Activated CD8-positive, alpha-beta T cell treated with anti-CD3 and anti-CD28 coated beads for 36 hours (primary cell): ENCODE measurements at regions not wholly inside any gene's neighbourhood (a gene's known extent, or its start where the extent isn't known, plus 50 kb on each side); places are given as distances from the start of the nearest gene placed in this dataset.

Source experiments
- ATAC-seq: fragments of 200-7000 bp; cut with Tn5 transposase; one replicate; pipeline ENCODE4 v1.10.0; 2021; ENCODE audit warnings: mild to moderate bottlenecking, moderate library complexity
- CTCF ChIA-PET: fragments of 350-600 bp; sonication (Branson Sonifier 250); formaldehyde crosslinking; loops from one replicate; lab custom pipeline; 2021; ENCODE audit warnings: antibody characterized with exemption; lab: Charles Lee
- POLR2A ChIA-PET: fragments of 350-600 bp; sonication (Branson Sonifier 250); formaldehyde crosslinking; loops from one replicate; lab custom pipeline; 2021; ENCODE audit warnings: antibody characterized with exemption; lab: Charles Lee
- DNase-seq: peaks from one replicate; pipeline ENCODE4 v3.0.0-alpha.2; 2020
- H3K27ac Mint-ChIP-seq: one replicate; pipeline ENCODE4 v1.8.0; 2021; ENCODE audit warnings: mild to moderate bottlenecking, mixed read lengths
- H3K27me3 Mint-ChIP-seq: one replicate; pipeline ENCODE4 v1.8.0; 2021; ENCODE audit warnings: mixed read lengths
- H3K36me3 Mint-ChIP-seq: one replicate; pipeline ENCODE4 v1.8.0; 2021; ENCODE audit warnings: low read depth, mixed read lengths
- H3K4me1 Mint-ChIP-seq: one replicate; pipeline ENCODE4 v1.8.0; 2021; ENCODE audit warnings: low read depth, mixed read lengths
- H3K4me3 Mint-ChIP-seq: one replicate; pipeline ENCODE4 v1.8.0; 2021; ENCODE audit warnings: mild to moderate bottlenecking, moderate library complexity, mixed read lengths
- H3K9me3 Mint-ChIP-seq: one replicate; pipeline ENCODE4 v1.8.0; 2021; ENCODE audit warnings: mixed read lengths
- intact Hi-C: fragments of 100-400 bp; cut with micrococcal nuclease; formaldehyde crosslinking; loops from one replicate; pipeline ENCODE4 v1.10.0; 2022
- TF ChIP-seq, protein P1 (sequence below): fragments of 200-600 bp; IDR thresholded peaks from one replicate; pipeline ENCODE4 v1.8.0; 2022; ENCODE audit warnings: antibody characterized with exemption, mild to moderate bottlenecking

DNA sequence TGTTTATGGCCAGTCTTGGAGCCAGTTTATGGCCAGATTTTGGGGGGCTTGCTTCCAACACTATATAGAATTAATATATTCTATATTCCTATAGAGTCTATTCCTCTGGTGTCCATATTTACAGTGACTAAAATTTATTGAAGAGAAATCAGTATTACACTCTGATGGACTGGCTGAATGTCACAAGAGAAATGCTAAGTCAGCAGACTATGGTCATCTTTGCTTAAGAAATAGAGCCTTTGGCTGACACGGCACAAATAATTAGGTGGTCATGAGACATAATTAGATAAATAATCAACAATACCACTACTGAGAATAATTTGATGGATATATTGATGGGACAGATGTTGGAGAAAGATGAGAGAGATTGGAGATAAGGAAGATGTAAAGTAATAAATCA is 272.9 kb downstream of the SLITRK5 start:
- POLR2A ChIA-PET: no interaction called here
- TF ChIP-seq, protein P1, sequence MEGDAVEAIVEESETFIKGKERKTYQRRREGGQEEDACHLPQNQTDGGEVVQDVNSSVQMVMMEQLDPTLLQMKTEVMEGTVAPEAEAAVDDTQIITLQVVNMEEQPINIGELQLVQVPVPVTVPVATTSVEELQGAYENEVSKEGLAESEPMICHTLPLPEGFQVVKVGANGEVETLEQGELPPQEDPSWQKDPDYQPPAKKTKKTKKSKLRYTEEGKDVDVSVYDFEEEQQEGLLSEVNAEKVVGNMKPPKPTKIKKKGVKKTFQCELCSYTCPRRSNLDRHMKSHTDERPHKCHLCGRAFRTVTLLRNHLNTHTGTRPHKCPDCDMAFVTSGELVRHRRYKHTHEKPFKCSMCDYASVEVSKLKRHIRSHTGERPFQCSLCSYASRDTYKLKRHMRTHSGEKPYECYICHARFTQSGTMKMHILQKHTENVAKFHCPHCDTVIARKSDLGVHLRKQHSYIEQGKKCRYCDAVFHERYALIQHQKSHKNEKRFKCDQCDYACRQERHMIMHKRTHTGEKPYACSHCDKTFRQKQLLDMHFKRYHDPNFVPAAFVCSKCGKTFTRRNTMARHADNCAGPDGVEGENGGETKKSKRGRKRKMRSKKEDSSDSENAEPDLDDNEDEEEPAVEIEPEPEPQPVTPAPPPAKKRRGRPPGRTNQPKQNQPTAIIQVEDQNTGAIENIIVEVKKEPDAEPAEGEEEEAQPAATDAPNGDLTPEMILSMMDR: no peak
- intact Hi-C loops: no loop called here
- no peak overlapping the region for H3K4me3 Mint-ChIP-seq
- no peaks in the 10 kb centered on the region for H3K4me1 Mint-ChIP-seq
- no peaks in the 10 kb centered on the region for H3K27me3 Mint-ChIP-seq
- CTCF ChIA-PET: no interaction called here
- H3K36me3 Mint-ChIP-seq: no peaks in the 10 kb centered on the region
- peaks cover 7% of the 10 kb centered on the region for H3K9me3 Mint-ChIP-seq
- no peak overlapping the region for H3K27ac Mint-ChIP-seq
- DNase-seq (no peak), ATAC-seq (no peak)

DNA sequence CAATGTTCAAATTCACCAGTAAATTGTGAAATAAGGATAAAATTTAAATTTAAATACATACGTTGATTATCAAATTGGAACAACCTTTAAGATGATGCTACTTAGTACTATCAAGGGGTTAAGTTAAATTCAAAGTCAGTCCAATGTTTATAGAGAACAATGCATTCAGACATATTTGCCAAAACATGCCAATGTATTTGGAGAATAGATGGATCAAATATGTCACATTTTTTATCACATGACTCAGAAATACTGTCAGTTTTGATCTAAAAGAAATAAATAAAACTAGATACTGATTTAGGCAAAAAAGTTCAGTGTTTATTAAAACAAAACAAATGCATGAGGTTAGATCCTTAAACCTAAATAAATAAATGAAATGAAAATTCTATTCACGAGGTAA is 281.2 kb downstream of the SLITRK5 start:
- H3K9me3 Mint-ChIP-seq: peaks cover 6% of the 10 kb centered on the region
- ATAC-seq: no peak
- POLR2A ChIA-PET: no interaction called here

DNA sequence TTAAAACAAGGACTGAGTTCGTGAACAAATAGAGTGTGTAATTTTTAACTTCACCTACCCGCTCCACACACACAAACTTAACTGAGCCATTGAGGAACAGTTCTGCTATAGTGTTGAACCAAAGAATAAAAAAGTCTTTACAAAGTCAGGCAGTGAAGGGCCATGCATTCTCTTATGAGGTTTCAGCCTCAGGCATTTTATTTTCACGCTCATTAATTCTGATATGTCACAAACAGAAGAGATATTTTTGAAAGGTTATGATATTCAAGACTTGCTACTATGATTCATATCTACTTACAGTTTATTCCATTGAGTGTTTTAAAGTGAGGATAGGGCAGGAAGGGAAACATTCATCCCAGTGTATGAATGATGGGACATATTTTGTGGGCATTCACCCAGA is 282.2 kb downstream of the SLITRK5 start:
- H3K9me3 Mint-ChIP-seq: peaks cover 6% of the 10 kb centered on the region
- no peaks in the 10 kb centered on the region for H3K27me3 Mint-ChIP-seq
- H3K36me3 Mint-ChIP-seq: no peaks in the 10 kb centered on the region
- no peaks in the 10 kb centered on the region for H3K4me1 Mint-ChIP-seq
- TF ChIP-seq, protein P1: no peak
- intact Hi-C loops: no loop called here
- no peak overlapping the region for H3K27ac Mint-ChIP-seq
- no peak overlapping the region for H3K4me3 Mint-ChIP-seq
- ChIA-PET POLR2A (no interaction called here), CTCF (no interaction called here)
- ATAC-seq (no peak), DNase-seq (no peak)

More for the DNA sequence above, 281.2 kb downstream of the SLITRK5 start:
- H3K36me3 Mint-ChIP-seq: no peaks in the 10 kb centered on the region
- no peak overlapping the region for H3K27ac Mint-ChIP-seq
- no peaks in the 10 kb centered on the region for H3K27me3 Mint-ChIP-seq
- no peaks in the 10 kb centered on the region for H3K4me1 Mint-ChIP-seq
- TF ChIP-seq, protein P1: no peak
- no peak overlapping the region for H3K4me3 Mint-ChIP-seq
- intact Hi-C loops: no loop called here
- CTCF ChIA-PET: no interaction called here
- DNase-seq: no peak

DNA sequence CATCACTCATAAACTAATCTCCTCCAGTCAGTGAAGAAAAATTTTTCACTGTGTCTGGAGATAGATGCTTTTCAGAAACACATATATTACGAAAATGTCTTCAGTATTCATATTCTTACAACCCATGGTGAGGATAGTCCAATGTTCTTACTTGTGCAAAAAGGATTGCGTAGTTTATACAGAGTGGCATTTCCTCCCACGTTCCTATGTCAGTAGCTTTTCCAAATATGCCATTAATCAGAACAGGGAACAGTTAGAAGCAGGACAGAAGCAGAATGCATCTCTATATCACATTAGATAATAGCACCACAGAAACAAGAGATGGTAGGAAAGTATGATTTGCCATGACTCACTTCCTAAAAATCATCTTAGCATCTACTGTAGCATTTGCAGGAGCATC is 282.9 kb downstream of the SLITRK5 start:
- no peaks in the 10 kb centered on the region for H3K36me3 Mint-ChIP-seq
- ATAC-seq (no peak), DNase-seq (no peak)
- ChIA-PET CTCF (no interaction called here), POLR2A (no interaction called here)
- intact Hi-C loops: no loop called here
- no peaks in the 10 kb centered on the region for H3K27me3 Mint-ChIP-seq
- no peak overlapping the region for H3K4me3 Mint-ChIP-seq
- peaks cover 6% of the 10 kb centered on the region for H3K9me3 Mint-ChIP-seq
- H3K27ac Mint-ChIP-seq: no peak overlapping the region
- TF ChIP-seq, protein P1: no peak
- H3K4me1 Mint-ChIP-seq: no peaks in the 10 kb centered on the region

DNA sequence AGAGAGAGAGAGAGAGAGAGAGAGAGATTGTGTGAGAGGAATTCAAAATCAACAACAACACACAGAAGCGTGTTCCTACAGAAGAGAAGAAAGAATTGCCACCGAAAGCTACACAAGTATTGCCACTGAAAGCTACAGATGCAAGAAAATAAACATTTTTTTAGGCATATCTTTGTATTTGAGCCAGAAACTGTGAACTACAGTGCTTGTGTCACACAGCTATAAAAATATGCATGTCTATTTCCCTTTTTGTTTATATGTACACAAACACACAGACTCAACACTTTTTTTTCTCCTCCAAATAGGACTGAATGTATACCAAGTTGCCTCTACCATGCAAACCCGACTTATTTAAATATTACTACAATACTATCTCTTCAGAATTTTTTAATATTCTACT is 290.4 kb downstream of the SLITRK5 start:
- Mint-ChIP-seq H3K27me3 (no peaks in the 10 kb centered on the region), H3K36me3 (no peaks in the 10 kb centered on the region), H3K9me3 (no peaks in the 10 kb centered on the region), H3K27ac (no peak overlapping the region), H3K4me3 (no peak overlapping the region), H3K4me1 (no peaks in the 10 kb centered on the region)
- no peak for ATAC-seq
- ChIA-PET POLR2A (no interaction called here), CTCF (no interaction called here)
- no peak for DNase-seq
- intact Hi-C loops: no loop called here
- TF ChIP-seq, protein P1: no peak
